NT2/D1 (cell line): ENCODE measurements at regions not wholly inside any gene's neighbourhood (a gene's known extent, or its start where the extent isn't known, plus 50 kb on each side); places are given as distances from the start of the nearest gene placed in this dataset.

Source experiments
- YY1 ChIP-seq: IDR thresholded peaks from 2 replicates; pipeline ENCODE4 v1.6.1; 2011; ENCODE audit not compliant: insufficient read length, insufficient read depth
- ZNF274 ChIP-seq: IDR thresholded peaks from 2 replicates; pipeline ENCODE4 v1.6.1; 2011; ENCODE audit warnings: mild to moderate bottlenecking, low read depth, low read length

GRCh38 chr5:54621709-54622108, 104.2 kb downstream of the SNX18 start:
- TF ChIP-seq ZNF274 = no peak
- no peak for TF ChIP-seq YY1
